ENCODE measurements at regions not wholly inside any gene's neighbourhood (a gene's known extent, or its start where the extent isn't known, plus 50 kb on each side); places are given as distances from the start of the nearest gene placed in this dataset.
"Not testable (repeated sequence)": the region's sequence is repeated elsewhere in the genome, so short reads cannot be mapped to it uniquely, and the experiment has no call there.

DNA sequence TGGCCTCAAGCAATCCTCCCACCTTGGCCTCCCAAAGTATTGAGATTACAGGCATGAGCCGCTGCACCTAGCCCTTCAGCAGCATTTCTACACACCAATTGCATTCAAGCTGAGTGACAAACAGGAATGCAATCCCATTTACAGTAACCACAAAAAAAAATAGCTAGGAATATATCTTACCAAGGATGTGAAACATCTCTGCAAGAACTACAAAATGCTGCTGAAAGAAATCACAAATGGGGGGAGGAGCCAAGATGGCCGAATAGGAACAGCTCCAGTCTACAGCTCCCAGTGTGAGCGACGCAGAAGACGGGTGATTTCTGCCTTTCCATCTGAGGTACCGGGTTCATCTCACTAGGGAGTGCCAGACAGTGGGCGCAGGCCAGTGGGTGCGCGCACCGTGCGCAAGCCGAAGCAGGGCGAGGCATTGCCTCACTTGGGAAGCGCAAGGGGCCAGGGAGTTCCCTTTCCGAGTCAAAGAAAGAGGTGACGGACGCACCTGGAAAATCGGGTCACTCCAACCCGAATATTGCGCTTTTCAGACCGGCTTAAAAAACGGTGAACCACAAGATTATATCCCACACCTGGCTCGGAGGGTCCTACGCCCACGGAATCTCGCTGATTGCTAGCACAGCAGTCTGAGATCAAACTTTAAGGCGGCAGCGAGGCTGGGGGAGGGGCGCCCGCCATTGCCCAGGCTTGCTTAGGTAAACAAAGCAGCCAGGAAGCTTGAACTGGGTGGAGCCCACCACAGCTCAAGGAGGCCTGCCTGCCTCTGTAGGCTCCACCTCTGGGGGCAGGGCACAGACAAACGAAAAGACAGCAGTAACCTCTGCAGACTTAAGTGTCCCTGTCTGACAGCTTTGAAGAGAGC is 116.1 kb upstream of the GRB10 start:
- TF ChIP-seq POLR2AphosphoS5 (IDR thresholded peaks at IDR 0.05; ENCODE audit: low read depth, low read length); RAD21 (IDR thresholded peaks at IDR 0.05; ENCODE audit: low read length); NRF1 (IDR thresholded peaks at IDR 0.05; ENCODE audit: low read depth, low read length); EZH2phosphoT487 (IDR thresholded peaks at IDR 0.05; ENCODE audit: borderline replicate concordance, low read depth): not testable (repeated sequence)
- TF ChIP-seq, protein P1, sequence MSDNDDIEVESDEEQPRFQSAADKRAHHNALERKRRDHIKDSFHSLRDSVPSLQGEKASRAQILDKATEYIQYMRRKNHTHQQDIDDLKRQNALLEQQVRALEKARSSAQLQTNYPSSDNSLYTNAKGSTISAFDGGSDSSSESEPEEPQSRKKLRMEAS (IDR thresholded peaks at IDR 0.05; ENCODE audit: low read depth) = not testable (repeated sequence)
- TF ChIP-seq, protein P2, sequence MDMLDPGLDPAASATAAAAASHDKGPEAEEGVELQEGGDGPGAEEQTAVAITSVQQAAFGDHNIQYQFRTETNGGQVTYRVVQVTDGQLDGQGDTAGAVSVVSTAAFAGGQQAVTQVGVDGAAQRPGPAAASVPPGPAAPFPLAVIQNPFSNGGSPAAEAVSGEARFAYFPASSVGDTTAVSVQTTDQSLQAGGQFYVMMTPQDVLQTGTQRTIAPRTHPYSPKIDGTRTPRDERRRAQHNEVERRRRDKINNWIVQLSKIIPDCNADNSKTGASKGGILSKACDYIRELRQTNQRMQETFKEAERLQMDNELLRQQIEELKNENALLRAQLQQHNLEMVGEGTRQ (IDR thresholded peaks at IDR 0.05; ENCODE audit: borderline replicate concordance, low read depth, low read length) = not testable (repeated sequence)
- TF ChIP-seq, protein P3, sequence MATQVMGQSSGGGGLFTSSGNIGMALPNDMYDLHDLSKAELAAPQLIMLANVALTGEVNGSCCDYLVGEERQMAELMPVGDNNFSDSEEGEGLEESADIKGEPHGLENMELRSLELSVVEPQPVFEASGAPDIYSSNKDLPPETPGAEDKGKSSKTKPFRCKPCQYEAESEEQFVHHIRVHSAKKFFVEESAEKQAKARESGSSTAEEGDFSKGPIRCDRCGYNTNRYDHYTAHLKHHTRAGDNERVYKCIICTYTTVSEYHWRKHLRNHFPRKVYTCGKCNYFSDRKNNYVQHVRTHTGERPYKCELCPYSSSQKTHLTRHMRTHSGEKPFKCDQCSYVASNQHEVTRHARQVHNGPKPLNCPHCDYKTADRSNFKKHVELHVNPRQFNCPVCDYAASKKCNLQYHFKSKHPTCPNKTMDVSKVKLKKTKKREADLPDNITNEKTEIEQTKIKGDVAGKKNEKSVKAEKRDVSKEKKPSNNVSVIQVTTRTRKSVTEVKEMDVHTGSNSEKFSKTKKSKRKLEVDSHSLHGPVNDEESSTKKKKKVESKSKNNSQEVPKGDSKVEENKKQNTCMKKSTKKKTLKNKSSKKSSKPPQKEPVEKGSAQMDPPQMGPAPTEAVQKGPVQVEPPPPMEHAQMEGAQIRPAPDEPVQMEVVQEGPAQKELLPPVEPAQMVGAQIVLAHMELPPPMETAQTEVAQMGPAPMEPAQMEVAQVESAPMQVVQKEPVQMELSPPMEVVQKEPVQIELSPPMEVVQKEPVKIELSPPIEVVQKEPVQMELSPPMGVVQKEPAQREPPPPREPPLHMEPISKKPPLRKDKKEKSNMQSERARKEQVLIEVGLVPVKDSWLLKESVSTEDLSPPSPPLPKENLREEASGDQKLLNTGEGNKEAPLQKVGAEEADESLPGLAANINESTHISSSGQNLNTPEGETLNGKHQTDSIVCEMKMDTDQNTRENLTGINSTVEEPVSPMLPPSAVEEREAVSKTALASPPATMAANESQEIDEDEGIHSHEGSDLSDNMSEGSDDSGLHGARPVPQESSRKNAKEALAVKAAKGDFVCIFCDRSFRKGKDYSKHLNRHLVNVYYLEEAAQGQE (IDR thresholded peaks at IDR 0.05; ENCODE audit: low read depth, low read length) = not testable (repeated sequence)
- TF ChIP-seq, protein P4, sequence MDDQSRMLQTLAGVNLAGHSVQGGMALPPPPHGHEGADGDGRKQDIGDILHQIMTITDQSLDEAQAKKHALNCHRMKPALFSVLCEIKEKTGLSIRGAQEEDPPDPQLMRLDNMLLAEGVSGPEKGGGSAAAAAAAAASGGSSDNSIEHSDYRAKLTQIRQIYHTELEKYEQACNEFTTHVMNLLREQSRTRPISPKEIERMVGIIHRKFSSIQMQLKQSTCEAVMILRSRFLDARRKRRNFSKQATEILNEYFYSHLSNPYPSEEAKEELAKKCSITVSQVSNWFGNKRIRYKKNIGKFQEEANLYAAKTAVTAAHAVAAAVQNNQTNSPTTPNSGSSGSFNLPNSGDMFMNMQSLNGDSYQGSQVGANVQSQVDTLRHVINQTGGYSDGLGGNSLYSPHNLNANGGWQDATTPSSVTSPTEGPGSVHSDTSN (IDR thresholded peaks at IDR 0.05) = not testable (repeated sequence)
- TF ChIP-seq, protein P5, sequence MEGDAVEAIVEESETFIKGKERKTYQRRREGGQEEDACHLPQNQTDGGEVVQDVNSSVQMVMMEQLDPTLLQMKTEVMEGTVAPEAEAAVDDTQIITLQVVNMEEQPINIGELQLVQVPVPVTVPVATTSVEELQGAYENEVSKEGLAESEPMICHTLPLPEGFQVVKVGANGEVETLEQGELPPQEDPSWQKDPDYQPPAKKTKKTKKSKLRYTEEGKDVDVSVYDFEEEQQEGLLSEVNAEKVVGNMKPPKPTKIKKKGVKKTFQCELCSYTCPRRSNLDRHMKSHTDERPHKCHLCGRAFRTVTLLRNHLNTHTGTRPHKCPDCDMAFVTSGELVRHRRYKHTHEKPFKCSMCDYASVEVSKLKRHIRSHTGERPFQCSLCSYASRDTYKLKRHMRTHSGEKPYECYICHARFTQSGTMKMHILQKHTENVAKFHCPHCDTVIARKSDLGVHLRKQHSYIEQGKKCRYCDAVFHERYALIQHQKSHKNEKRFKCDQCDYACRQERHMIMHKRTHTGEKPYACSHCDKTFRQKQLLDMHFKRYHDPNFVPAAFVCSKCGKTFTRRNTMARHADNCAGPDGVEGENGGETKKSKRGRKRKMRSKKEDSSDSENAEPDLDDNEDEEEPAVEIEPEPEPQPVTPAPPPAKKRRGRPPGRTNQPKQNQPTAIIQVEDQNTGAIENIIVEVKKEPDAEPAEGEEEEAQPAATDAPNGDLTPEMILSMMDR (IDR thresholded peaks at IDR 0.05) = not testable (repeated sequence)

Data from SK-N-SH (cell line).